SU-DHL-6 (cell line): ENCODE measurements at regions not wholly inside any gene's neighbourhood (a gene's known extent, or its start where the extent isn't known, plus 50 kb on each side); places are given as distances from the start of the nearest gene placed in this dataset.

Experiments
- CTCF ChIP-seq: fragments of 200-600 bp; sonication (generic); IDR thresholded peaks from one replicate; pipeline ENCODE4 v1.5.1; 2017; ENCODE audit warnings: antibody characterized with exemption, mild to moderate bottlenecking, low read length, moderate library complexity; ENCODE audit not compliant: insufficient read depth, poor library complexity, severe bottlenecking
- EZH2phosphoT487 ChIP-seq: fragments of 200-600 bp; sonication (generic), shearing (Covaris generic); conservative IDR thresholded peaks from 2 replicates; pipeline ENCODE4 v1.6.1; 2018; ENCODE audit warnings: mild to moderate bottlenecking, antibody characterized with exemption, low read length, moderate library complexity, mixed read lengths

GRCh38 chr2:145078923-145079322 lies 559.0 kb upstream of the ZEB2 start:
- TF ChIP-seq CTCF (no peak), EZH2phosphoT487 (no peak)
